GM12872 (cell line): ENCODE measurements at regions not wholly inside any gene's neighbourhood (a gene's known extent, or its start where the extent isn't known, plus 50 kb on each side); places are given as distances from the start of the nearest gene placed in this dataset.

Experiments
- CTCF ChIP-seq: IDR thresholded peaks from 3 replicates; pipeline ENCODE4 v1.5.1; 2011; ENCODE audit warnings: low read depth, mild to moderate bottlenecking, low read length, moderate library complexity; ENCODE audit not compliant: insufficient read depth

- no peak for TF ChIP-seq CTCF
Measured at GRCh38 chr13:22079961-22080360, 409.1 kb downstream of the FGF9 start.

GRCh38 chr13:22080832-22081231, 410.0 kb downstream of the FGF9 start:
- no peak for TF ChIP-seq CTCF

GRCh38 chr13:22081430-22081829, 410.6 kb downstream of the FGF9 start:
- TF ChIP-seq CTCF = no peak

GRCh38 chr13:22082030-22082429, 411.2 kb downstream of the FGF9 start:
- no peak for TF ChIP-seq CTCF

GRCh38 chr13:22082437-22083100, 411.7 kb downstream of the FGF9 start:
- no peak for TF ChIP-seq CTCF

GRCh38 chr13:22085001-22085400, 414.1 kb downstream of the FGF9 start:
- no peak for TF ChIP-seq CTCF

- no peak for TF ChIP-seq CTCF
Measured at GRCh38 chr13:22086597-22087330, 415.9 kb downstream of the FGF9 start.
